Loucy (cell line): ENCODE measurements at regions not wholly inside any gene's neighbourhood (a gene's known extent, or its start where the extent isn't known, plus 50 kb on each side); places are given as distances from the start of the nearest gene placed in this dataset.

ENCODE experiments used
- CTCF ChIP-seq: fragments of 200-600 bp; sonication (generic); conservative IDR thresholded peaks from 2 replicates; pipeline ENCODE4 v1.5.1; 2014; ENCODE audit warnings: mild to moderate bottlenecking, antibody characterized with exemption, low read length
- EZH2phosphoT487 ChIP-seq: fragments of 200-600 bp; IDR thresholded peaks from 2 replicates; pipeline ENCODE4 v1.6.1; 2018; ENCODE audit warnings: antibody characterized with exemption, mild to moderate bottlenecking, moderate library complexity, borderline replicate concordance

DNA sequence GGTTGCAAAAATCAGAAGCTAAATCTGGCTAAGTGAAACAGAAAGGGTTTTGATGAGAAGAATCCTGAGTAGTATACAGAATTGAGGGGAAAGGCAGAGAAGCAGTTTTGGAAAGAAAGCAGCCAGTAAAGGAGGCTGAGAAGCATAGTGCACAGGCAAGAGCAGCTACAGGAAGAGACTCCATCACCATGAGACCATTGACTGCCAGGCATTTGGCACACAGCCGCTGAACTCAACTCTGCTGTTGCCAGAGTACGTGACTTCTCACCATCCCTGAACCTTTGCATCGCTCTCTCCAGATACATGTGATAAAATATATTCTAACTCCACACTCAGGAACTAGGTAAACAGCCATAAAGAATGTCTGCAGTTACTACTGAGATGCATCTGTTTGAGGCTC is 128.3 kb upstream of the C1orf21 start:
- TF ChIP-seq CTCF (no peak), EZH2phosphoT487 (no peak)
